SK-N-SH treated with all-trans-retinoic acid at 6 μM for 48 hours (cell line): ENCODE measurements at regions not wholly inside any gene's neighbourhood (a gene's known extent, or its start where the extent isn't known, plus 50 kb on each side); places are given as distances from the start of the nearest gene placed in this dataset.

Experiments used
- CREB5 ChIP-seq: fragments of 250-450 bp; sonication (Bioruptor Pico); IDR thresholded peaks from 2 replicates; pipeline ENCODE4 v1.5.1; 2020; ENCODE audit warnings: low read depth, mild to moderate bottlenecking, moderate library complexity
- GLIS3 ChIP-seq: fragments of 250-450 bp; sonication (Bioruptor Pico); IDR thresholded peaks from 2 replicates; pipeline ENCODE4 v1.5.0; 2020; ENCODE audit warnings: mild to moderate bottlenecking, moderate library complexity
- RARB ChIP-seq: fragments of 250-450 bp; sonication (Bioruptor Pico); IDR thresholded peaks from 2 replicates; pipeline ENCODE4 v1.8.0; 2021; ENCODE audit warnings: mild to moderate bottlenecking, moderate library complexity
- TOX ChIP-seq: fragments of 250-450 bp; sonication (Bioruptor Pico); IDR thresholded peaks from 2 replicates; pipeline ENCODE4 v1.8.0; 2021; ENCODE audit warnings: mild to moderate bottlenecking, moderate library complexity, borderline replicate concordance

DNA sequence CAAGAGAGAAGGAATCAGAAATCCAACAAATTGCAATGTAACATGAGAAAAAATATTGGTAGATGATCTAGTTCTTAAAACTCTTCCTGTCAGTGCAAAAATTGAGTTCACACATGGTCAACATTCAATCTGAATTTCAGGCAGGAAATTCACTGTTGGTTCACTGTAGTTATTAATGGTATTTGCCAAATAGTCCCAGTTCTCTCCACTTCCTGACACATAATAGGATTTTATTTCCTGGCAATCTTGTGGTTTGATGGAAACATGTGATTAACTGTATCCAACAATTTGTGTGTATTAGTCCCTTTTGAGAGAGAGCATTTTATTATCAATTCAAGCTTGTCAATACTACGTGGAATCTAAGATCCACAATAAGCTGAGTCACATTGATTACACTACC lies 1103.1 kb downstream of the ROBO2 start:
- TF ChIP-seq CREB5 (no peak), GLIS3 (CRISPR knock-in tag) (no peak), RARB (CRISPR knock-in tag) (no peak), TOX (CRISPR knock-in tag) (no peak)
